SU-DHL-6 (cell line): ENCODE measurements at regions not wholly inside any gene's neighbourhood (a gene's known extent, or its start where the extent isn't known, plus 50 kb on each side); places are given as distances from the start of the nearest gene placed in this dataset.

Experiments used
- H2AFZ ChIP-seq: fragments of 200-600 bp; sonication (generic); 2 replicates; pipeline ENCODE4 v1.6.1; 2014; ENCODE audit warnings: low read depth, mild to moderate bottlenecking, moderate library complexity, mixed read lengths, antibody characterized with exemption, low read length; ENCODE audit not compliant: severe bottlenecking
- H3F3A ChIP-seq: fragments of 200-600 bp; shearing (Covaris generic); 2 replicates; pipeline ENCODE4 v1.6.0; 2016; ENCODE audit warnings: antibody characterized with exemption, mild to moderate bottlenecking; ENCODE audit not compliant: insufficient read depth
- H3K27ac ChIP-seq: fragments of 200-600 bp; sonication (generic); 2 replicates; pipeline ENCODE4 v1.5.1; 2016; ENCODE audit warnings: low read depth, mild to moderate bottlenecking, low read length, moderate library complexity, mixed read lengths
- H3K27me3 ChIP-seq: fragments of 200-600 bp; sonication (generic), shearing (Covaris generic); 2 replicates; pipeline ENCODE4 v1.6.0; 2014; ENCODE audit warnings: mild to moderate bottlenecking, low read length
- H3K36me3 ChIP-seq: fragments of 200-600 bp; sonication (generic); 2 replicates; pipeline ENCODE4 v1.6.1; 2014; ENCODE audit warnings: mild to moderate bottlenecking, low read length, mixed read lengths
- H3K4me2 ChIP-seq: fragments of 300-600, 200-600 bp; shearing (Covaris generic), sonication (generic); 2 replicates; pipeline ENCODE4 v1.6.0; 2014; ENCODE audit warnings: low read length, low read depth, mild to moderate bottlenecking; ENCODE audit not compliant: poor library complexity, severe bottlenecking
- H3K4me3 ChIP-seq: fragments of 200-600 bp; sonication (generic); 2 replicates; pipeline ENCODE4 v1.5.1; 2014; ENCODE audit warnings: antibody characterized with exemption, low read length, mild to moderate bottlenecking, mixed read lengths; ENCODE audit not compliant: insufficient read depth, poor library complexity, severe bottlenecking
- H3K79me2 ChIP-seq: fragments of 200-600 bp; sonication (generic); 2 replicates; pipeline ENCODE4 v1.6.1; 2014; ENCODE audit warnings: mild to moderate bottlenecking, low read length, moderate library complexity; ENCODE audit not compliant: insufficient read depth
- H3K9ac ChIP-seq: fragments of 200-600 bp; sonication (generic); 2 replicates; pipeline ENCODE4 v1.7.0; 2014; ENCODE audit warnings: mild to moderate bottlenecking, low read length
- H3K9me2 ChIP-seq: fragments of 200-600 bp; sonication (generic); replicated peaks from 2 replicates; pipeline ENCODE4 v1.6.1; 2014; ENCODE audit warnings: low read length; ENCODE audit not compliant: insufficient read depth
- H3K9me3 ChIP-seq: fragments of 200-600 bp; sonication (generic); 2 replicates; pipeline ENCODE4 v1.6.1; 2014; ENCODE audit warnings: low read length, mixed read lengths; ENCODE audit not compliant: insufficient read depth
- H4K20me1 ChIP-seq: fragments of 200-600 bp; sonication (generic); 2 replicates; pipeline ENCODE4 v1.6.1; 2014; ENCODE audit warnings: low read depth, mild to moderate bottlenecking, antibody characterized with exemption, low read length, moderate library complexity, mixed read lengths
- EZH2phosphoT487 ChIP-seq: fragments of 200-600 bp; sonication (generic), shearing (Covaris generic); conservative IDR thresholded peaks from 2 replicates; pipeline ENCODE4 v1.6.1; 2018; ENCODE audit warnings: mild to moderate bottlenecking, antibody characterized with exemption, low read length, moderate library complexity, mixed read lengths
- TF ChIP-seq, protein P1 (sequence below): fragments of 200-600 bp; sonication (generic); IDR thresholded peaks from one replicate; pipeline ENCODE4 v1.5.1; 2017; ENCODE audit warnings: antibody characterized with exemption, mild to moderate bottlenecking, low read length, moderate library complexity; ENCODE audit not compliant: insufficient read depth, poor library complexity, severe bottlenecking

DNA sequence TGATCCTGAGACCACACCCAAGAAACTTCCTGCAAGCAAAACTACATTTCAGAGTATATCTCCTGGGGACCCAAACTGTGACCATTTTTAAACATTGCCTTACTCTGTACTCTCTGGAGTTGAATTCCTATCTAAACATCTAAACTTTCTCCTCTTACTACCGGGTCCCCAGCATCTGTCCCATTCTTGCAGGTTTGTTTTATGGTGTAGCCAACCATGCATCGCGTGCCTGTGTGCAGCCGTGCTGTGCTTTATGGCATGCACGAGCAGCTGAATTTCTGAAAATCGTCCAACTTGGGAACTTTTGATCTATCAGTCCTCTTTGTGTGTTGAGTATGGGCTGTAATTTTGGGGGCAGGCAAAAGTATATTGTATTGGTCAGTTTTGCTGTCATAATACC lies 423.8 kb upstream of the DPP6 start:
- no peak overlapping the region for H3K9ac ChIP-seq
- H3K36me3 ChIP-seq: no peaks in the 10 kb centered on the region
- H3K4me3 ChIP-seq: no peak overlapping the region
- no peaks in the 10 kb centered on the region for H3K79me2 ChIP-seq
- H2AFZ ChIP-seq: no peak overlapping the region
- H3K9me3 ChIP-seq: no peaks in the 10 kb centered on the region
- H3K9me2 ChIP-seq: no peaks in the 10 kb centered on the region
- no peak overlapping the region for H3K4me2 ChIP-seq
- TF ChIP-seq EZH2phosphoT487: no peak
- TF ChIP-seq, protein P1, sequence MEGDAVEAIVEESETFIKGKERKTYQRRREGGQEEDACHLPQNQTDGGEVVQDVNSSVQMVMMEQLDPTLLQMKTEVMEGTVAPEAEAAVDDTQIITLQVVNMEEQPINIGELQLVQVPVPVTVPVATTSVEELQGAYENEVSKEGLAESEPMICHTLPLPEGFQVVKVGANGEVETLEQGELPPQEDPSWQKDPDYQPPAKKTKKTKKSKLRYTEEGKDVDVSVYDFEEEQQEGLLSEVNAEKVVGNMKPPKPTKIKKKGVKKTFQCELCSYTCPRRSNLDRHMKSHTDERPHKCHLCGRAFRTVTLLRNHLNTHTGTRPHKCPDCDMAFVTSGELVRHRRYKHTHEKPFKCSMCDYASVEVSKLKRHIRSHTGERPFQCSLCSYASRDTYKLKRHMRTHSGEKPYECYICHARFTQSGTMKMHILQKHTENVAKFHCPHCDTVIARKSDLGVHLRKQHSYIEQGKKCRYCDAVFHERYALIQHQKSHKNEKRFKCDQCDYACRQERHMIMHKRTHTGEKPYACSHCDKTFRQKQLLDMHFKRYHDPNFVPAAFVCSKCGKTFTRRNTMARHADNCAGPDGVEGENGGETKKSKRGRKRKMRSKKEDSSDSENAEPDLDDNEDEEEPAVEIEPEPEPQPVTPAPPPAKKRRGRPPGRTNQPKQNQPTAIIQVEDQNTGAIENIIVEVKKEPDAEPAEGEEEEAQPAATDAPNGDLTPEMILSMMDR: no peak
- H3K27me3 ChIP-seq: no peaks in the 10 kb centered on the region
- H4K20me1 ChIP-seq: no peaks in the 10 kb centered on the region
- H3K27ac ChIP-seq: no peak overlapping the region
- H3F3A ChIP-seq: no peaks in the 10 kb centered on the region

GRCh38 chr7:153628825-153629224 lies 423.4 kb upstream of the DPP6 start:
- Histone ChIP-seq H3K4me2 (no peak overlapping the region), H4K20me1 (no peaks in the 10 kb centered on the region), H3F3A (no peaks in the 10 kb centered on the region), H3K9me2 (no peaks in the 10 kb centered on the region), H3K9me3 (no peaks in the 10 kb centered on the region), H3K36me3 (no peaks in the 10 kb centered on the region), H3K9ac (no peak overlapping the region), H3K27ac (no peak overlapping the region), H3K27me3 (no peaks in the 10 kb centered on the region), H3K79me2 (no peaks in the 10 kb centered on the region), H3K4me3 (no peak overlapping the region), H2AFZ (no peak overlapping the region)
- TF ChIP-seq, protein P1: no peak
- TF ChIP-seq EZH2phosphoT487: no peak

GRCh38 chr7:153638821-153639435 lies 413.3 kb upstream of the DPP6 start:
- no peak overlapping the region for H3K27ac ChIP-seq
- TF ChIP-seq, protein P1: no peak
- TF ChIP-seq EZH2phosphoT487: no peak
- H3K36me3 ChIP-seq: no peaks in the 10 kb centered on the region
- H3K27me3 ChIP-seq: no peaks in the 10 kb centered on the region
- no peak overlapping the region for H2AFZ ChIP-seq
- H3K4me2 ChIP-seq: no peak overlapping the region
- H3K9me3 ChIP-seq: no peaks in the 10 kb centered on the region
- H3K9me2 ChIP-seq: no peaks in the 10 kb centered on the region
- H3K9ac ChIP-seq: no peak overlapping the region
- no peaks in the 10 kb centered on the region for H4K20me1 ChIP-seq
- H3K79me2 ChIP-seq: no peaks in the 10 kb centered on the region
- H3K4me3 ChIP-seq: no peak overlapping the region
- H3F3A ChIP-seq: no peaks in the 10 kb centered on the region
